H1 (cell line): ENCODE measurements at regions not wholly inside any gene's neighbourhood (a gene's known extent, or its start where the extent isn't known, plus 50 kb on each side); places are given as distances from the start of the nearest gene placed in this dataset.

ENCODE experiments used
- CTCF ChIA-PET: fragments of 300-600 bp; sonication (Branson Sonifier 250); formaldehyde crosslinking; loops from one replicate; lab custom pipeline; 2021; ENCODE audit not compliant: partially characterized antibody; lab: Charles Lee
- POLR2A ChIA-PET: fragments of 300-600 bp; sonication (Branson Sonifier 250); formaldehyde crosslinking; loops from one replicate; lab custom pipeline; 2021; ENCODE audit warnings: inconsistent platforms; ENCODE audit not compliant: partially characterized antibody; lab: Charles Lee
- DNase-seq, 2 experiments: peaks; one replicate each; pipeline versions ENCODE4 v3.0.0 to v3.0.0-alpha.2; 2010 to 2022; ENCODE audit warnings: low spot score in 2 of 2, low read depth in 1 of 2, mixed read lengths in 1 of 2
- FAIRE-seq: peaks from 2 replicates; lab custom pipeline; 2011; peaks lifted over from hg19 to GRCh38; lab: Jason Lieb, UNC
- H2AFZ ChIP-seq: 2 replicates; pipeline ENCODE4 v1.8.1; 2012; ENCODE audit warnings: low read length, inconsistent platforms
- H2AK5ac ChIP-seq: 2 replicates; pipeline ENCODE4 v1.6.1; 2013; ENCODE audit warnings: low read depth, low read length
- H2BK120ac ChIP-seq: replicated peaks from 2 replicates; pipeline ENCODE3; 2013; ENCODE audit warnings: low read depth, low read length, inconsistent platforms
- H2BK12ac ChIP-seq: 2 replicates; pipeline ENCODE4 v1.6.1; 2013; ENCODE audit warnings: low read depth, low read length
- H2BK15ac ChIP-seq: 2 replicates; pipeline ENCODE4 v1.6.1; 2013; ENCODE audit warnings: low read length
- H2BK20ac ChIP-seq: 2 replicates; pipeline ENCODE4 v1.6.1; 2013; ENCODE audit warnings: low read length
- H2BK5ac ChIP-seq: 2 replicates; pipeline ENCODE4 v1.6.1; 2013; ENCODE audit warnings: low read depth, low read length
- H3K14ac ChIP-seq: 2 replicates; pipeline ENCODE4 v1.6.1; 2013; ENCODE audit warnings: inconsistent platforms; ENCODE audit not compliant: insufficient read length
- H3K18ac ChIP-seq: 2 replicates; pipeline ENCODE4 v1.6.1; 2013; ENCODE audit warnings: low read length; ENCODE audit errors: extremely low read depth
- H3K23ac ChIP-seq: 2 replicates; pipeline ENCODE4 v1.6.1; 2013; ENCODE audit warnings: inconsistent platforms; ENCODE audit not compliant: insufficient read length
- H3K23me2 ChIP-seq: 2 replicates; pipeline ENCODE4 v1.6.1; 2013; ENCODE audit warnings: low read depth, low read length
- H3K27ac ChIP-seq: 2 replicates; pipeline ENCODE4 v1.6.1; 2011; ENCODE audit warnings: low read depth, low read length, inconsistent platforms
- H3K27me3 ChIP-seq, 4 experiments: replicated peaks in 1 of 4; 1 replicate in 1 of 4; 2 replicates in 3 of 4; pipeline versions ENCODE4 v1.6.1 to v1.8.1; 2011 to 2013; ENCODE audit warnings: low read length in 3 of 4, mild to moderate bottlenecking in 3 of 4, inconsistent platforms in 2 of 4, mixed read lengths in 2 of 4, moderate library complexity in 1 of 4; ENCODE audit not compliant: control insufficient read depth in 3 of 4, insufficient read depth in 3 of 4; ENCODE audit errors: extremely low read depth in 1 of 4
- H3K36me3 ChIP-seq, 4 experiments: 2 replicates each; pipeline versions ENCODE4 v1.6.1 to v1.8.1; 2011 to 2013; ENCODE audit warnings: mild to moderate bottlenecking in 4 of 4, low read length in 3 of 4, moderate library complexity in 2 of 4, control low read depth in 1 of 4, inconsistent platforms in 1 of 4; ENCODE audit not compliant: insufficient read depth in 4 of 4, control insufficient read depth in 2 of 4
- H3K4ac ChIP-seq: replicated peaks from 2 replicates; pipeline ENCODE3; 2013; ENCODE audit warnings: low read length, low read depth, mixed read lengths, inconsistent platforms; ENCODE audit not compliant: insufficient read length
- H3K4me1 ChIP-seq, 4 experiments: replicated peaks in 1 of 4; 1 replicate in 1 of 4; 2 replicates in 3 of 4; pipeline versions ENCODE4 v1.6.1 to v1.8.1; 2011 to 2013; ENCODE audit warnings: low read length in 3 of 4, inconsistent platforms in 2 of 4, mixed read lengths in 1 of 4; ENCODE audit not compliant: insufficient read depth in 4 of 4, control insufficient read depth in 3 of 4
- H3K4me2 ChIP-seq, 2 experiments: 2 replicates each; pipeline versions ENCODE4 v1.6.1 to v1.8.1; 2011 to 2013; ENCODE audit warnings: low read depth in 2 of 2, low read length in 2 of 2, control low read depth in 1 of 2, inconsistent platforms in 1 of 2, mild to moderate bottlenecking in 1 of 2; ENCODE audit not compliant: insufficient read depth in 1 of 2
- H3K4me3 ChIP-seq, 4 experiments: fragments of 200-600, 300-600 bp in 1 of 4; sonication (generic), shearing (Covaris generic), sonication (Bioruptor Twin) in 1 of 4; 2 replicates each; pipeline versions ENCODE4 v1.5.1 to v1.8.1; 2011 to 2016; ENCODE audit warnings: low read length in 4 of 4, low read depth in 3 of 4, control low read depth in 2 of 4, inconsistent platforms in 2 of 4, mild to moderate bottlenecking in 2 of 4, mixed read lengths in 1 of 4, moderate library complexity in 1 of 4; ENCODE audit not compliant: insufficient read depth in 2 of 4; ENCODE audit errors: extremely low read depth in 1 of 4
- H3K56ac ChIP-seq: replicated peaks from 2 replicates; pipeline ENCODE3; 2013; ENCODE audit warnings: low read depth, mild to moderate bottlenecking, mixed read lengths, low read length, inconsistent platforms; ENCODE audit not compliant: insufficient read length
- H3K79me1 ChIP-seq: 2 replicates; pipeline ENCODE4 v1.6.1; 2013; ENCODE audit warnings: low read depth, low read length, control low read depth
- H3K79me2 ChIP-seq, 2 experiments: 2 replicates each; pipeline versions ENCODE4 v1.6.1 to v1.8.1; 2012 to 2013; ENCODE audit warnings: low read length in 2 of 2, mild to moderate bottlenecking in 2 of 2, inconsistent platforms in 1 of 2; ENCODE audit not compliant: insufficient read depth in 2 of 2, control insufficient read depth in 1 of 2
- H3K9ac ChIP-seq, 4 experiments: replicated peaks in 1 of 4; 1 replicate in 1 of 4; 2 replicates in 3 of 4; pipeline versions ENCODE4 v1.6.1 to v1.8.1; 2011 to 2013; ENCODE audit warnings: low read depth in 3 of 4, low read length in 3 of 4, control low read depth in 2 of 4, mild to moderate bottlenecking in 2 of 4, moderate library complexity in 2 of 4, inconsistent platforms in 1 of 4; ENCODE audit errors: extremely low read depth in 1 of 4
- H3K9me3 ChIP-seq, 2 experiments: 2 replicates each; pipeline versions ENCODE4 v1.6.1 to v1.8.1; 2012 to 2013; ENCODE audit warnings: mild to moderate bottlenecking in 2 of 2, moderate library complexity in 2 of 2, control low read depth in 1 of 2, inconsistent platforms in 1 of 2, low read depth in 1 of 2, low read length in 1 of 2, mixed read lengths in 1 of 2; ENCODE audit not compliant: insufficient read depth in 2 of 2
- H4K20me1 ChIP-seq, 2 experiments: replicated peaks in 1 of 2; 2 replicates each; pipeline versions ENCODE3 to v1.8.1; 2011 to 2013; ENCODE audit warnings: inconsistent platforms in 2 of 2, low read length in 2 of 2, mild to moderate bottlenecking in 1 of 2; ENCODE audit not compliant: insufficient read depth in 2 of 2, control insufficient read depth in 1 of 2
- H4K5ac ChIP-seq: 2 replicates; pipeline ENCODE4 v1.6.1; 2013; ENCODE audit warnings: low read length, low read depth, mixed read lengths, inconsistent platforms; ENCODE audit not compliant: insufficient read length
- H4K8ac ChIP-seq: 2 replicates; pipeline ENCODE4 v1.8.0; 2013; ENCODE audit warnings: mild to moderate bottlenecking, moderate library complexity, low read length, inconsistent platforms; ENCODE audit not compliant: insufficient read depth; ENCODE audit errors: extremely low read depth
- H4K91ac ChIP-seq: replicated peaks from 2 replicates; pipeline ENCODE3; 2013; ENCODE audit warnings: low read length, mixed read lengths, inconsistent platforms; ENCODE audit not compliant: insufficient read length
- ATF3 ChIP-seq: IDR thresholded peaks from 2 replicates; pipeline ENCODE4 v1.6.1; 2011; ENCODE audit warnings: low read depth, mild to moderate bottlenecking, low read length; ENCODE audit not compliant: insufficient read depth
- BACH1 ChIP-seq: IDR thresholded peaks from 2 replicates; pipeline ENCODE4 v1.6.1; 2012; ENCODE audit warnings: low read length, improper control_type of control experiment
- CTCF ChIP-seq, 3 experiments: IDR thresholded peaks; 1 replicate in 2 of 3; 2 replicates in 1 of 3; pipeline versions ENCODE4 v1.5.1 to v1.6.1; 2011; ENCODE audit warnings: low read length in 3 of 3, mild to moderate bottlenecking in 3 of 3, inconsistent platforms in 2 of 3, low read depth in 1 of 3, moderate library complexity in 1 of 3; ENCODE audit not compliant: insufficient read depth in 1 of 3; ENCODE audit errors: control extremely low read depth in 1 of 3
- EZH2 ChIP-seq: fragments of 200-600 bp; sonication (generic); IDR thresholded peaks from 2 replicates; pipeline ENCODE4 v1.7.1; 2012; ENCODE audit warnings: low read depth, mild to moderate bottlenecking, moderate library complexity, low read length, inconsistent platforms; ENCODE audit not compliant: severe bottlenecking
- KDM1A ChIP-seq: fragments of 200-600, 300-600 bp; sonication (generic); IDR thresholded peaks from 2 replicates; pipeline ENCODE4 v1.7.1; 2016; ENCODE audit warnings: mild to moderate bottlenecking, low read length, borderline replicate concordance
- RAD21 ChIP-seq, 2 experiments: IDR thresholded peaks in 1 of 2; conservative IDR thresholded peaks in 1 of 2; 2 replicates each; pipeline ENCODE4 v1.6.1; 2011; ENCODE audit warnings: low read depth in 2 of 2, low read length in 2 of 2, improper control_type of control experiment in 1 of 2, inconsistent platforms in 1 of 2, mild to moderate bottlenecking in 1 of 2, moderate library complexity in 1 of 2
- SIN3A ChIP-seq, 2 experiments: IDR thresholded peaks in 1 of 2; conservative IDR thresholded peaks in 1 of 2; 2 replicates each; pipeline ENCODE4 v1.6.1; 2011 to 2012; ENCODE audit warnings: low read length in 2 of 2, improper control_type of control experiment in 1 of 2, low read depth in 1 of 2, mild to moderate bottlenecking in 1 of 2
- SP1 ChIP-seq: IDR thresholded peaks from 2 replicates; pipeline ENCODE4 v1.6.1; 2011; ENCODE audit warnings: low read depth, low read length
- TAF1 ChIP-seq: IDR thresholded peaks from 2 replicates; pipeline ENCODE4 v1.6.1; 2011; ENCODE audit warnings: mild to moderate bottlenecking, low read depth, low read length
- WGBS, 2 experiments: shearing (Covaris generic) in 1 of 2; methylation state at CpG; one replicate each; pipeline versions ENCODE4 v1.1.6 to v1.1.7; 2013 to 2015; ENCODE audit warnings: low lambda C conversion rate in 2 of 2, mixed read lengths in 2 of 2, inconsistent platforms in 1 of 2, low coverage in 1 of 2, missing lambda C conversion rate in 1 of 2; ENCODE audit not compliant: insufficient replicate concordance in 2 of 2, insufficient coverage in 1 of 2, insufficient read length in 1 of 2; ENCODE audit errors: extremely low coverage in 1 of 2, missing lambda C conversion rate in 1 of 2; 5-methylcytosine and 5-hydroxymethylcytosine counted together

GRCh38 chr6:4439159-4439558 lies 303.8 kb upstream of the ECI2 start:
- Histone ChIP-seq H2AK5ac (no peak overlapping the region), H4K8ac (no peak overlapping the region), H3K56ac (no peak overlapping the region), H2BK5ac (no peak overlapping the region), H3K4me1 (no peaks in the 10 kb centered on the region), H3K4me3 (no peak overlapping the region), H3K18ac (no peak overlapping the region), H2BK15ac (no peak overlapping the region), H3K79me2 (no peaks in the 10 kb centered on the region), H3K9me3 (no peaks in the 10 kb centered on the region), H2BK120ac (no peak overlapping the region), H3K27ac (no peak overlapping the region), H2BK20ac (no peak overlapping the region), H2AFZ (no peak overlapping the region), H4K20me1 (no peaks in the 10 kb centered on the region), H3K79me1 (no peaks in the 10 kb centered on the region), H3K4ac (no peak overlapping the region), H3K4me2 (no peak overlapping the region), H3K14ac (no peak overlapping the region), H4K5ac (no peak overlapping the region), H4K91ac (no peak overlapping the region), H2BK12ac (no peak overlapping the region), H3K23me2 (no peaks in the 10 kb centered on the region), H3K36me3 (no peaks in the 10 kb centered on the region; a peak in 1 of 8 replicates), H3K23ac (no peak overlapping the region), H3K9ac (no peak overlapping the region), H3K27me3 (no peaks in the 10 kb centered on the region)
- no peak for FAIRE-seq
- TF ChIP-seq KDM1A (no peak), CTCF (IDR thresholded peaks at IDR 0.05; ENCODE audit: control extremely low read depth in 1 of 3, insufficient read depth in 1 of 3, low read depth in 1 of 3, low read length in 3 of 3) (no peak), ATF3 (no peak), SP1 (no peak), TAF1 (no peak), EZH2 (no peak), BACH1 (no peak), SIN3A (conservative IDR thresholded peaks at IDR 0.05 in 1 of 2, IDR thresholded peaks at IDR 0.05 in 1 of 2; ENCODE audit: low read depth in 1 of 2, low read length in 2 of 2) (no peak), RAD21 (IDR thresholded peaks at IDR 0.05 in 1 of 2, conservative IDR thresholded peaks at IDR 0.05 in 1 of 2; ENCODE audit: low read depth in 2 of 2, low read length in 2 of 2) (no peak)
- ChIA-PET POLR2A (no interaction called here), CTCF (no interaction called here)
- WGBS, 2 experiments: 41% methylated on average over 2 of the region's 2 CpGs; no CpG with 5 or more reads in 1 of the 2 experiments
- no peak for DNase-seq
